Esophagus muscularis mucosa (tissue), 4 donors: ENCODE measurements at regions not wholly inside any gene's neighbourhood (a gene's known extent, or its start where the extent isn't known, plus 50 kb on each side); places are given as distances from the start of the nearest gene placed in this dataset.

ENCODE experiments used
- EP300 ChIP-seq: sonication (generic); formaldehyde crosslinking; IDR thresholded peaks from one replicate; pipeline ENCODE4 v1.6.1; 2017; ENCODE audit warnings: antibody characterized with exemption
- POLR2A ChIP-seq: fragments of 450-650 bp; IDR thresholded peaks from one replicate; pipeline ENCODE4 v1.6.1; 2017; ENCODE audit warnings: antibody characterized with exemption, moderate library complexity, mild to moderate bottlenecking, low read depth
- POLR2AphosphoS5 ChIP-seq, 2 donors: sonication (generic); formaldehyde crosslinking; IDR thresholded peaks; one replicate each; pipeline ENCODE4 v1.6.1; 2017; ENCODE audit warnings: antibody characterized with exemption in 2 of 2
- TF ChIP-seq, protein P1 (sequence below), 3 experiments: fragments of 200-600 bp in 2 of 3; fragments of 450-650 bp in 1 of 3; sonication (generic) in 2 of 3; IDR thresholded peaks; one replicate each; pipeline ENCODE4 v1.5.1; 2017 to 2019; ENCODE audit warnings: antibody characterized with exemption in 3 of 3, mild to moderate bottlenecking in 2 of 3, moderate library complexity in 1 of 3

DNA sequence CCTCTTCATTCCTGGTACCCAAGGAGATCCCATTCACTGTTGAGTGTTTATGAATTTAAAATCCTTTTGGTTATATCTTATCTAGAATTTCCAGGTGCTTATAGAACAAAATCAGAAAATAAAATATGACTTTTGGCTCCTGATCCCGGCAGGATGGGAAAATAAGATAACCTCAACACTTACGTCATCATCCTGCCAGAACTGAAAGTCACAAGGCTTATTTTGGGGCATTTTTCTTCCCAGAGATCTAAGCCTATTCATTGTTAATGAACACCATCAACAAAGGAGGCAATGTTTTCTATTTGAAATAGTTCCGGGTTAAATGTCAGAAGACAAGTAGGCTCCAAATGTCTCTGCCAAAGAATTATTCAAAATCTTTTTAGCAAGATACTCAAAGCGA, 580.6 kb downstream of the TFAP2A start:
- TF ChIP-seq, protein P1, sequence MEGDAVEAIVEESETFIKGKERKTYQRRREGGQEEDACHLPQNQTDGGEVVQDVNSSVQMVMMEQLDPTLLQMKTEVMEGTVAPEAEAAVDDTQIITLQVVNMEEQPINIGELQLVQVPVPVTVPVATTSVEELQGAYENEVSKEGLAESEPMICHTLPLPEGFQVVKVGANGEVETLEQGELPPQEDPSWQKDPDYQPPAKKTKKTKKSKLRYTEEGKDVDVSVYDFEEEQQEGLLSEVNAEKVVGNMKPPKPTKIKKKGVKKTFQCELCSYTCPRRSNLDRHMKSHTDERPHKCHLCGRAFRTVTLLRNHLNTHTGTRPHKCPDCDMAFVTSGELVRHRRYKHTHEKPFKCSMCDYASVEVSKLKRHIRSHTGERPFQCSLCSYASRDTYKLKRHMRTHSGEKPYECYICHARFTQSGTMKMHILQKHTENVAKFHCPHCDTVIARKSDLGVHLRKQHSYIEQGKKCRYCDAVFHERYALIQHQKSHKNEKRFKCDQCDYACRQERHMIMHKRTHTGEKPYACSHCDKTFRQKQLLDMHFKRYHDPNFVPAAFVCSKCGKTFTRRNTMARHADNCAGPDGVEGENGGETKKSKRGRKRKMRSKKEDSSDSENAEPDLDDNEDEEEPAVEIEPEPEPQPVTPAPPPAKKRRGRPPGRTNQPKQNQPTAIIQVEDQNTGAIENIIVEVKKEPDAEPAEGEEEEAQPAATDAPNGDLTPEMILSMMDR (IDR thresholded peaks at IDR 0.05), result no peak
- TF ChIP-seq POLR2AphosphoS5 (IDR thresholded peaks at IDR 0.05), result no peak
- TF ChIP-seq POLR2A, result no peak
- TF ChIP-seq EP300, result no peak
